Pulmonary artery endothelial cell (primary cell): ENCODE measurements at regions not wholly inside any gene's neighbourhood (a gene's known extent, or its start where the extent isn't known, plus 50 kb on each side); places are given as distances from the start of the nearest gene placed in this dataset.

Experiments
- DNase-seq: peaks from one replicate; pipeline ENCODE4 v3.0.0-alpha.2; 2011; ENCODE audit warnings: low read depth, low spot score

- DNase-seq = no peak
Measured at GRCh38 chr4:123838474-123838873, 441.9 kb downstream of the SPRY1 start.

GRCh38 chr4:123840197-123840596 is 443.6 kb downstream of the SPRY1 start:
- DNase-seq = no peak

- DNase-seq = no peak
Measured at GRCh38 chr4:123841447-123842121, 445.0 kb downstream of the SPRY1 start.

- DNase-seq = no peak
Measured at GRCh38 chr4:123843137-123843536, 446.5 kb downstream of the SPRY1 start.

GRCh38 chr4:123844374-123844773 is 447.8 kb downstream of the SPRY1 start:
- no peak for DNase-seq

GRCh38 chr4:123846092-123846491 is 449.5 kb downstream of the SPRY1 start:
- DNase-seq = no peak

GRCh38 chr4:123846561-123846960 is 450.0 kb downstream of the SPRY1 start:
- no peak for DNase-seq

- DNase-seq = no peak
Measured at GRCh38 chr4:123848606-123849005, 452.0 kb downstream of the SPRY1 start.

GRCh38 chr4:123849495-123849894 is 452.9 kb downstream of the SPRY1 start:
- no peak for DNase-seq

- no peak for DNase-seq
Measured at GRCh38 chr4:123851521-123851920, 454.9 kb downstream of the SPRY1 start.

- no peak for DNase-seq
Measured at GRCh38 chr4:123853651-123854050, 457.1 kb downstream of the SPRY1 start.

GRCh38 chr4:123856689-123857545 is 460.3 kb downstream of the SPRY1 start:
- peak; percentile 71 for DNase-seq

- DNase-seq = no peak
Measured at GRCh38 chr4:123858465-123858864, 461.9 kb downstream of the SPRY1 start.

GRCh38 chr4:123862812-123863211 is 466.2 kb downstream of the SPRY1 start:
- no peak for DNase-seq

- no peak for DNase-seq
Measured at GRCh38 chr4:123866796-123867195, 470.2 kb downstream of the SPRY1 start.

GRCh38 chr4:123867910-123868587 is 471.5 kb downstream of the SPRY1 start:
- DNase-seq = no peak

GRCh38 chr4:123869286-123870215 is 473.0 kb downstream of the SPRY1 start:
- DNase-seq = no peak

- no peak for DNase-seq
Measured at GRCh38 chr4:123870216-123870876, 473.8 kb downstream of the SPRY1 start.

- no peak for DNase-seq
Measured at GRCh38 chr4:123871341-123871740, 474.7 kb downstream of the SPRY1 start.

GRCh38 chr4:123874063-123874462 is 477.5 kb downstream of the SPRY1 start:
- DNase-seq = no peak

- no peak for DNase-seq
Measured at GRCh38 chr4:123876143-123876542, 479.5 kb downstream of the SPRY1 start.
